H1 (cell line): ENCODE measurements at regions not wholly inside any gene's neighbourhood (a gene's known extent, or its start where the extent isn't known, plus 50 kb on each side); places are given as distances from the start of the nearest gene placed in this dataset.

Source experiments
- CTCF ChIA-PET: fragments of 300-600 bp; sonication (Branson Sonifier 250); formaldehyde crosslinking; loops from one replicate; lab custom pipeline; 2021; ENCODE audit not compliant: partially characterized antibody; lab: Charles Lee
- POLR2A ChIA-PET: fragments of 300-600 bp; sonication (Branson Sonifier 250); formaldehyde crosslinking; loops from one replicate; lab custom pipeline; 2021; ENCODE audit warnings: inconsistent platforms; ENCODE audit not compliant: partially characterized antibody; lab: Charles Lee
- DNase-seq, 2 experiments: peaks; one replicate each; pipeline versions ENCODE4 v3.0.0 to v3.0.0-alpha.2; 2010 to 2022; ENCODE audit warnings: low spot score in 2 of 2, low read depth in 1 of 2, mixed read lengths in 1 of 2
- FAIRE-seq: peaks from 2 replicates; lab custom pipeline; 2011; peaks lifted over from hg19 to GRCh38; lab: Jason Lieb, UNC
- H2AFZ ChIP-seq: 2 replicates; pipeline ENCODE4 v1.8.1; 2012; ENCODE audit warnings: low read length, inconsistent platforms
- H2AK5ac ChIP-seq: 2 replicates; pipeline ENCODE4 v1.6.1; 2013; ENCODE audit warnings: low read depth, low read length
- H2BK120ac ChIP-seq: replicated peaks from 2 replicates; pipeline ENCODE3; 2013; ENCODE audit warnings: low read depth, low read length, inconsistent platforms
- H2BK12ac ChIP-seq: 2 replicates; pipeline ENCODE4 v1.6.1; 2013; ENCODE audit warnings: low read depth, low read length
- H2BK15ac ChIP-seq: 2 replicates; pipeline ENCODE4 v1.6.1; 2013; ENCODE audit warnings: low read length
- H2BK20ac ChIP-seq: 2 replicates; pipeline ENCODE4 v1.6.1; 2013; ENCODE audit warnings: low read length
- H2BK5ac ChIP-seq: 2 replicates; pipeline ENCODE4 v1.6.1; 2013; ENCODE audit warnings: low read depth, low read length
- H3K14ac ChIP-seq: 2 replicates; pipeline ENCODE4 v1.6.1; 2013; ENCODE audit warnings: inconsistent platforms; ENCODE audit not compliant: insufficient read length
- H3K18ac ChIP-seq: 2 replicates; pipeline ENCODE4 v1.6.1; 2013; ENCODE audit warnings: low read length; ENCODE audit errors: extremely low read depth
- H3K23ac ChIP-seq: 2 replicates; pipeline ENCODE4 v1.6.1; 2013; ENCODE audit warnings: inconsistent platforms; ENCODE audit not compliant: insufficient read length
- H3K23me2 ChIP-seq: 2 replicates; pipeline ENCODE4 v1.6.1; 2013; ENCODE audit warnings: low read depth, low read length
- H3K27ac ChIP-seq: 2 replicates; pipeline ENCODE4 v1.6.1; 2011; ENCODE audit warnings: low read depth, low read length, inconsistent platforms
- H3K27me3 ChIP-seq, 4 experiments: replicated peaks in 1 of 4; 1 replicate in 1 of 4; 2 replicates in 3 of 4; pipeline versions ENCODE4 v1.6.1 to v1.8.1; 2011 to 2013; ENCODE audit warnings: low read length in 3 of 4, mild to moderate bottlenecking in 3 of 4, inconsistent platforms in 2 of 4, mixed read lengths in 2 of 4, moderate library complexity in 1 of 4; ENCODE audit not compliant: control insufficient read depth in 3 of 4, insufficient read depth in 3 of 4; ENCODE audit errors: extremely low read depth in 1 of 4
- H3K36me3 ChIP-seq, 4 experiments: 2 replicates each; pipeline versions ENCODE4 v1.6.1 to v1.8.1; 2011 to 2013; ENCODE audit warnings: mild to moderate bottlenecking in 4 of 4, low read length in 3 of 4, moderate library complexity in 2 of 4, control low read depth in 1 of 4, inconsistent platforms in 1 of 4; ENCODE audit not compliant: insufficient read depth in 4 of 4, control insufficient read depth in 2 of 4
- H3K4ac ChIP-seq: replicated peaks from 2 replicates; pipeline ENCODE3; 2013; ENCODE audit warnings: low read length, low read depth, mixed read lengths, inconsistent platforms; ENCODE audit not compliant: insufficient read length
- H3K4me1 ChIP-seq, 4 experiments: replicated peaks in 1 of 4; 1 replicate in 1 of 4; 2 replicates in 3 of 4; pipeline versions ENCODE4 v1.6.1 to v1.8.1; 2011 to 2013; ENCODE audit warnings: low read length in 3 of 4, inconsistent platforms in 2 of 4, mixed read lengths in 1 of 4; ENCODE audit not compliant: insufficient read depth in 4 of 4, control insufficient read depth in 3 of 4
- H3K4me2 ChIP-seq, 2 experiments: 2 replicates each; pipeline versions ENCODE4 v1.6.1 to v1.8.1; 2011 to 2013; ENCODE audit warnings: low read depth in 2 of 2, low read length in 2 of 2, control low read depth in 1 of 2, inconsistent platforms in 1 of 2, mild to moderate bottlenecking in 1 of 2; ENCODE audit not compliant: insufficient read depth in 1 of 2
- H3K4me3 ChIP-seq, 4 experiments: fragments of 200-600, 300-600 bp in 1 of 4; sonication (generic), shearing (Covaris generic), sonication (Bioruptor Twin) in 1 of 4; 2 replicates each; pipeline versions ENCODE4 v1.5.1 to v1.8.1; 2011 to 2016; ENCODE audit warnings: low read length in 4 of 4, low read depth in 3 of 4, control low read depth in 2 of 4, inconsistent platforms in 2 of 4, mild to moderate bottlenecking in 2 of 4, mixed read lengths in 1 of 4, moderate library complexity in 1 of 4; ENCODE audit not compliant: insufficient read depth in 2 of 4; ENCODE audit errors: extremely low read depth in 1 of 4
- H3K56ac ChIP-seq: replicated peaks from 2 replicates; pipeline ENCODE3; 2013; ENCODE audit warnings: low read depth, mild to moderate bottlenecking, mixed read lengths, low read length, inconsistent platforms; ENCODE audit not compliant: insufficient read length
- H3K79me1 ChIP-seq: 2 replicates; pipeline ENCODE4 v1.6.1; 2013; ENCODE audit warnings: low read depth, low read length, control low read depth
- H3K79me2 ChIP-seq, 2 experiments: 2 replicates each; pipeline versions ENCODE4 v1.6.1 to v1.8.1; 2012 to 2013; ENCODE audit warnings: low read length in 2 of 2, mild to moderate bottlenecking in 2 of 2, inconsistent platforms in 1 of 2; ENCODE audit not compliant: insufficient read depth in 2 of 2, control insufficient read depth in 1 of 2
- H3K9ac ChIP-seq, 4 experiments: replicated peaks in 1 of 4; 1 replicate in 1 of 4; 2 replicates in 3 of 4; pipeline versions ENCODE4 v1.6.1 to v1.8.1; 2011 to 2013; ENCODE audit warnings: low read depth in 3 of 4, low read length in 3 of 4, control low read depth in 2 of 4, mild to moderate bottlenecking in 2 of 4, moderate library complexity in 2 of 4, inconsistent platforms in 1 of 4; ENCODE audit errors: extremely low read depth in 1 of 4
- H3K9me3 ChIP-seq, 2 experiments: 2 replicates each; pipeline versions ENCODE4 v1.6.1 to v1.8.1; 2012 to 2013; ENCODE audit warnings: mild to moderate bottlenecking in 2 of 2, moderate library complexity in 2 of 2, control low read depth in 1 of 2, inconsistent platforms in 1 of 2, low read depth in 1 of 2, low read length in 1 of 2, mixed read lengths in 1 of 2; ENCODE audit not compliant: insufficient read depth in 2 of 2
- H4K20me1 ChIP-seq, 2 experiments: replicated peaks in 1 of 2; 2 replicates each; pipeline versions ENCODE3 to v1.8.1; 2011 to 2013; ENCODE audit warnings: inconsistent platforms in 2 of 2, low read length in 2 of 2, mild to moderate bottlenecking in 1 of 2; ENCODE audit not compliant: insufficient read depth in 2 of 2, control insufficient read depth in 1 of 2
- H4K5ac ChIP-seq: 2 replicates; pipeline ENCODE4 v1.6.1; 2013; ENCODE audit warnings: low read length, low read depth, mixed read lengths, inconsistent platforms; ENCODE audit not compliant: insufficient read length
- H4K8ac ChIP-seq: 2 replicates; pipeline ENCODE4 v1.8.0; 2013; ENCODE audit warnings: mild to moderate bottlenecking, moderate library complexity, low read length, inconsistent platforms; ENCODE audit not compliant: insufficient read depth; ENCODE audit errors: extremely low read depth
- H4K91ac ChIP-seq: replicated peaks from 2 replicates; pipeline ENCODE3; 2013; ENCODE audit warnings: low read length, mixed read lengths, inconsistent platforms; ENCODE audit not compliant: insufficient read length
- ATF2 ChIP-seq: IDR thresholded peaks from 2 replicates; pipeline ENCODE4 v1.6.1; 2012; ENCODE audit warnings: low read length, inconsistent platforms
- BCL11A ChIP-seq, 2 experiments: IDR thresholded peaks; one replicate each; pipeline ENCODE4 v1.6.1; 2011; ENCODE audit warnings: low read depth in 2 of 2, low read length in 2 of 2, mild to moderate bottlenecking in 2 of 2
- CBX8 ChIP-seq: fragments of 300-800, 300-1000 bp; sonication (generic); IDR thresholded peaks from 2 replicates; pipeline ENCODE4 v1.7.1; 2016; ENCODE audit warnings: low read depth, low read length, borderline replicate concordance
- EP300 ChIP-seq, 2 experiments: IDR thresholded peaks; 1 replicate in 1 of 2; 2 replicates in 1 of 2; pipeline ENCODE4 v1.6.1; 2011 to 2012; ENCODE audit warnings: low read depth in 2 of 2, low read length in 2 of 2, mild to moderate bottlenecking in 2 of 2, borderline replicate concordance in 1 of 2, inconsistent platforms in 1 of 2, moderate library complexity in 1 of 2
- EZH2 ChIP-seq: fragments of 200-600 bp; sonication (generic); IDR thresholded peaks from 2 replicates; pipeline ENCODE4 v1.7.1; 2012; ENCODE audit warnings: low read depth, mild to moderate bottlenecking, moderate library complexity, low read length, inconsistent platforms; ENCODE audit not compliant: severe bottlenecking
- GTF2F1 ChIP-seq: IDR thresholded peaks from 2 replicates; pipeline ENCODE4 v1.6.1; 2012; ENCODE audit warnings: low read depth, low read length, improper control_type of control experiment, borderline replicate concordance
- POLR2AphosphoS5 ChIP-seq: IDR thresholded peaks from 2 replicates; pipeline ENCODE4 v1.6.1; 2011; ENCODE audit warnings: low read depth, low read length
- RAD21 ChIP-seq, 2 experiments: IDR thresholded peaks in 1 of 2; conservative IDR thresholded peaks in 1 of 2; 2 replicates each; pipeline ENCODE4 v1.6.1; 2011; ENCODE audit warnings: low read depth in 2 of 2, low read length in 2 of 2, improper control_type of control experiment in 1 of 2, inconsistent platforms in 1 of 2, mild to moderate bottlenecking in 1 of 2, moderate library complexity in 1 of 2
- USF2 ChIP-seq: IDR thresholded peaks from 2 replicates; pipeline ENCODE4 v1.6.1; 2011; ENCODE audit warnings: low read length, improper control_type of control experiment
- WGBS, 2 experiments: shearing (Covaris generic) in 1 of 2; methylation state at CpG; one replicate each; pipeline versions ENCODE4 v1.1.6 to v1.1.7; 2013 to 2015; ENCODE audit warnings: low lambda C conversion rate in 2 of 2, mixed read lengths in 2 of 2, inconsistent platforms in 1 of 2, low coverage in 1 of 2, missing lambda C conversion rate in 1 of 2; ENCODE audit not compliant: insufficient replicate concordance in 2 of 2, insufficient coverage in 1 of 2, insufficient read length in 1 of 2; ENCODE audit errors: extremely low coverage in 1 of 2, missing lambda C conversion rate in 1 of 2; 5-methylcytosine and 5-hydroxymethylcytosine counted together

- no peaks in the 10 kb centered on the region for H3K79me1 ChIP-seq
- no peak overlapping the region for H2AFZ ChIP-seq
- DNase-seq, result no peak
- H3K23me2 ChIP-seq, result no peaks in the 10 kb centered on the region
- H2BK120ac ChIP-seq, result no peak overlapping the region
- no peak overlapping the region for H4K91ac ChIP-seq
- H3K79me2 ChIP-seq, result no peaks in the 10 kb centered on the region
- H4K5ac ChIP-seq, result no peak overlapping the region
- no peak overlapping the region for H2AK5ac ChIP-seq
- no peak overlapping the region for H2BK12ac ChIP-seq
- H2BK15ac ChIP-seq, result 0 out of 2 replicates have a peak overlapping the region, but pooled peaks have one; percentile 24
- H3K9ac ChIP-seq, result no peak overlapping the region
- ChIA-PET CTCF (interaction anchor here (0.7 to 6.8 kb wide), 15 partner anchors 38 to 815 kb away, joined by 3 to 58 read pairs (median 4); no protein-coding TSS in a partner anchor), POLR2A (no interaction called here)
- no peak overlapping the region for H2BK20ac ChIP-seq
- H3K9me3 ChIP-seq, result no peaks in the 10 kb centered on the region
- no peak overlapping the region for H3K27ac ChIP-seq
- no peak for FAIRE-seq
- no peak overlapping the region for H3K23ac ChIP-seq
- H2BK5ac ChIP-seq, result no peak overlapping the region
- no peaks in the 10 kb centered on the region; a peak in 1 of 7 replicates for H3K4me1 ChIP-seq
- H3K4me2 ChIP-seq, result no peak overlapping the region
- peaks cover 0 to 2% (median 0%) of the 10 kb centered on the region in 4 experiments; a peak in 1 of 7 replicates for H3K27me3 ChIP-seq
- H3K4me3 ChIP-seq, result no peak overlapping the region
- H4K20me1 ChIP-seq, result no peaks in the 10 kb centered on the region
- no peak overlapping the region for H3K4ac ChIP-seq
- WGBS, 2 experiments, result 91% methylated on average over 8 of the region's 8 CpGs; no CpG with 5 or more reads in 1 of the 2 experiments
- H4K8ac ChIP-seq, result 0 out of 2 replicates have a peak overlapping the region, but pooled peaks have one; percentile 23
- H3K56ac ChIP-seq, result no peak overlapping the region
- H3K14ac ChIP-seq, result no peak overlapping the region
- H3K18ac ChIP-seq, result no peak overlapping the region
- no peaks in the 10 kb centered on the region for H3K36me3 ChIP-seq
- no peak for TF ChIP-seq BCL11A (IDR thresholded peaks at IDR 0.05; ENCODE audit: low read depth in 2 of 2, low read length in 2 of 2)
- TF ChIP-seq RAD21 (IDR thresholded peaks at IDR 0.05 in 1 of 2, conservative IDR thresholded peaks at IDR 0.05 in 1 of 2; ENCODE audit: low read depth in 2 of 2, low read length in 2 of 2), result peak; percentile 33 to 48; a peak in 3 of 4 replicates
- no peak for TF ChIP-seq CBX8
- TF ChIP-seq POLR2AphosphoS5, result no peak
- no peak for TF ChIP-seq EZH2
- no peak for TF ChIP-seq ATF2
- TF ChIP-seq GTF2F1, result no peak
- TF ChIP-seq EP300 (IDR thresholded peaks at IDR 0.05; ENCODE audit: borderline replicate concordance in 1 of 2, low read depth in 2 of 2, low read length in 2 of 2), result no peak
- TF ChIP-seq USF2, result no peak
Measured at GRCh38 chr14:95611293-95611880, 74.8 kb upstream of the TCL1B start.
